ENCODE measurements at regions not wholly inside any gene's neighbourhood (a gene's known extent, or its start where the extent isn't known, plus 50 kb on each side); places are given as distances from the start of the nearest gene placed in this dataset.

DNA sequence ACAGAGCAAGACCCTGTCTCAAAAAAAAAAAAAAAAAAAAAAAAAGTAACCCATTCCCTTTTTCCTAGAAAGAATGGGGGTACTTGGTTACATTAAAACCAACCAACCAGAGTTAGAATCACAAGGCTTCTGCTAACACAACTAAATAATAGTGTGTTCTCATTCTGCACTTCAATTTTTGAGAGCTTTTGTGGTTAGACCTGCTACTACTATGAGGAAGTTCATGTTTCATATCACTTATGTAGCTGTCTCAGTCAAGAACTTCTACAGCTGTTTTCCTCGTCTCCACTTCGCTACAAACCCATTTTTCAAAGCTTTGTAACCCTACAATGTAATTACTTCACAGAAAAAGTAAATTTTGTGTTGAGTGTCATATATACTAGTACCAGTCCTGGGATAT lies 58.3 kb downstream of the PDHA2 start:
- TF ChIP-seq CTCF (IDR thresholded peaks at IDR 0.05; ENCODE audit: control insufficient read depth, extremely low read depth, insufficient read depth): no peak
- H3K4me3 ChIP-seq (ENCODE audit: low read depth, low read length): no peak overlapping the region
- DNase-seq (ENCODE audit: low read depth): no peak

- TF ChIP-seq CTCF (IDR thresholded peaks at IDR 0.05; ENCODE audit: control insufficient read depth, extremely low read depth, insufficient read depth): no peak
- no peak for DNase-seq (ENCODE audit: low read depth)
Measured at GRCh38 chr4:95909211-95909610, 69.3 kb downstream of the PDHA2 start.

DNA sequence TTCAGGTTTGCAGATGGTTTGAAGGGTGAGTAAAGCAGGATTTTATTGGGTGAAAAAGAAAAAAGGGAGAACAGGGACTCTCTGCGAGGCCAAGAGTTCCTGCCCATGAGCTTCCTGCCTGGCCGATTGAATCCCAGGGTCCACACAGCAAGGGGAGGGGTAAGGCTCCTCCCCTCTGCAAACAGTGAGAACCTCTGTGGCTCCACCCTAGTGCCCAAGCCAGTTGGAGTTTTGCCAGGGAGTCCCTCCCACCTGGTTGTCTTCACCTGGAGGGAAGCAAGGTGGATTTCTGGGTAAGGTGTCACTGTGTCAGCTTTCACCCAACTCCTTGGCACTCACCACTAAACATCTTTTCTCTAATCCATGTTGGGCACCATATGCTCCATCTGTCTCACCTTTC lies 70.9 kb downstream of the PDHA2 start:
- no peak overlapping the region for H3K4me3 ChIP-seq (ENCODE audit: low read depth, low read length)
- DNase-seq (ENCODE audit: low read depth): no peak
- TF ChIP-seq CTCF (IDR thresholded peaks at IDR 0.05; ENCODE audit: control insufficient read depth, extremely low read depth, insufficient read depth): no peak

More at GRCh38 chr4:95909211-95909610, 69.3 kb downstream of the PDHA2 start:
- H3K4me3 ChIP-seq (ENCODE audit: low read depth, low read length): no peak overlapping the region

- no peak for TF ChIP-seq CTCF (IDR thresholded peaks at IDR 0.05; ENCODE audit: control insufficient read depth, extremely low read depth, insufficient read depth)
- H3K4me3 ChIP-seq (ENCODE audit: low read depth, low read length): no peak overlapping the region
- no peak for DNase-seq (ENCODE audit: low read depth)
Measured at GRCh38 chr4:95921470-95921869, 81.6 kb downstream of the PDHA2 start.

DNA sequence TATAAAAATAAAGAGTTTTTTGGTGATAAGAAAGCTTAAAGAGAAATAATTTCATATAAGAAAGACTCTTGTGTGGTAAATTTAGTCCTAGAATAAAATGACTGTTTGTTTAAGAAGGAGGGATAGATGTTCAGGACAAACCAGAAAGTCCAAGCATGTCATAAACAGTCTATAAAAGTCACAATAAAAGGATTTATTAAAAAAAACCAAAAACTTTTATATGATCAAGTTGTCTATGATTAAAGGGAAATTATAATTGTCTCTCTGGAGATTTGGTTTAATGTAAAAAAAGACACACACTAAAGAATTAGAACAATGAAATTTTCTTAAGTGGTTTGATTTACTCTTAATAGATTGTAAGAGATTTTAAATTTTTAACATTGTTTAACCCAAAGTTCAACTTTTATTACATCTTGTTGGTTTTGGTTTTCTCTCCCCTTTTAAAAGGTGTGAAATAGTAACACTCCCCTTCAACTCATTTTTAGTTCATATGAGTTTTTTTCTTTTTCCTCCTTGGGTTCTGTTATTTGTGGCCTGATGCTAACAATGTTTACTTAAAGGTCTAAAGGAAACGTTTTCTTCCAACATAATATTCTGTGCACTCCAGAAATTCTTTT lies 89.7 kb downstream of the PDHA2 start:
- no peak overlapping the region for H3K4me3 ChIP-seq (ENCODE audit: low read depth, low read length)
- no peak for TF ChIP-seq CTCF (IDR thresholded peaks at IDR 0.05; ENCODE audit: control insufficient read depth, extremely low read depth, insufficient read depth)
- DNase-seq (ENCODE audit: low read depth): no peak

DNA sequence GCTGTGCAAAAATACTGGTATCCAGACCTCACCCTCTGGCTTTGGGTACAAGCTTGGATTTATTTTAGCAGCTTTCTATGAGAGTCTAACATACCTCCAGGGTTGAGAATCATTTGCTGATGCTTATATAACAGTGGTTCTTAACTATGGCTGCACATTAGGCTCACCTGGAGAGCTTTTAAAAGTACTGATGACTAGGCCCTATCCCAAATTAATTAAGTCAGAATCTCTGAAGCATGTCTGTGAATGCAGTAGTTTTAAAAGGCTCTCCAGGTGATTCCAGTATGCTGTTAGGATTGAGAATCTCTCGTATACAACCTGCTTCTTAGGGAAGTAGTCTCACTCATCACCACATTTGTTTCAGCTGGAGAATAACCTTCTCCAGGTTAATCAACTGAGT lies 99.2 kb downstream of the PDHA2 start:
- H3K4me3 ChIP-seq (ENCODE audit: low read depth, low read length): no peak overlapping the region
- no peak for DNase-seq (ENCODE audit: low read depth)
- no peak for TF ChIP-seq CTCF (IDR thresholded peaks at IDR 0.05; ENCODE audit: control insufficient read depth, extremely low read depth, insufficient read depth)

- H3K4me3 ChIP-seq (ENCODE audit: low read depth, low read length): no peak overlapping the region
- no peak for DNase-seq (ENCODE audit: low read depth)
- TF ChIP-seq CTCF (IDR thresholded peaks at IDR 0.05; ENCODE audit: control insufficient read depth, extremely low read depth, insufficient read depth): no peak
Measured at GRCh38 chr4:95949136-95949765, 109.4 kb downstream of the PDHA2 start.

Data from LNCaP clone FGC (cell line).